HG02759 (cell line): ENCODE measurements at regions not wholly inside any gene's neighbourhood (a gene's known extent, or its start where the extent isn't known, plus 50 kb on each side); places are given as distances from the start of the nearest gene placed in this dataset.
"Not testable (repeated sequence)": the region's sequence is repeated elsewhere in the genome, so short reads cannot be mapped to it uniquely, and the experiment has no call there.

ENCODE experiments used
- ATAC-seq: cut with Tn5 transposase; IDR thresholded peaks from one replicate; pipeline ENCODE4 v1.9.1; 2021; ENCODE audit warnings: mild to moderate bottlenecking, moderate library complexity; ENCODE audit not compliant: unreplicated experiment

- ATAC-seq = no peak
Observed at GRCh38 chr16:88328313-88328980, 54.3 kb upstream of the ZNF469 start.

GRCh38 chr16:88329726-88330700, 52.7 kb upstream of the ZNF469 start:
- ATAC-seq = no peak

GRCh38 chr16:88330971-88331890, 51.5 kb upstream of the ZNF469 start:
- no peak for ATAC-seq

- ATAC-seq = no peak
Observed at GRCh38 chr16:88331989-88332920, 50.5 kb upstream of the ZNF469 start.

GRCh38 chr16:88332921-88333825, 49.6 kb upstream of the ZNF469 start:
- not testable (repeated sequence) for ATAC-seq
